H9 (cell line): ENCODE measurements at regions not wholly inside any gene's neighbourhood (a gene's known extent, or its start where the extent isn't known, plus 50 kb on each side); places are given as distances from the start of the nearest gene placed in this dataset.

ENCODE experiments used
- DNase-seq: peaks from one replicate; pipeline ENCODE4 v3.0.0-alpha.2; 2017
- H2AFZ ChIP-seq: one replicate; pipeline ENCODE4 v1.6.1; 2013; ENCODE audit warnings: mild to moderate bottlenecking, low read length, control low read depth, moderate library complexity
- H2AK5ac ChIP-seq: 2 replicates; pipeline ENCODE4 v1.6.1; 2013; ENCODE audit warnings: low read length, control low read depth, mixed read lengths; ENCODE audit not compliant: insufficient read length
- H2BK120ac ChIP-seq: one replicate; pipeline ENCODE4 v1.6.1; 2013; ENCODE audit warnings: low read depth, mild to moderate bottlenecking, low read length, control low read depth, inconsistent platforms; ENCODE audit not compliant: poor library complexity, severe bottlenecking
- H2BK12ac ChIP-seq: 2 replicates; pipeline ENCODE4 v1.6.1; 2013; ENCODE audit warnings: low read length, control low read depth, mixed read lengths, low read depth; ENCODE audit not compliant: insufficient read length
- H2BK15ac ChIP-seq: 2 replicates; pipeline ENCODE4 v1.6.1; 2013; ENCODE audit warnings: low read depth, low read length, control low read depth
- H2BK20ac ChIP-seq: one replicate; pipeline ENCODE4 v1.6.1; 2013; ENCODE audit warnings: low read depth, mild to moderate bottlenecking, low read length, control low read depth, inconsistent platforms; ENCODE audit not compliant: poor library complexity, severe bottlenecking
- H2BK5ac ChIP-seq: 2 replicates; pipeline ENCODE4 v1.6.1; 2013; ENCODE audit warnings: low read length, control low read depth, mixed read lengths; ENCODE audit not compliant: insufficient read length
- H3K14ac ChIP-seq: 2 replicates; pipeline ENCODE4 v1.6.1; 2013; ENCODE audit warnings: low read length, control low read depth; ENCODE audit not compliant: insufficient read depth
- H3K18ac ChIP-seq: 2 replicates; pipeline ENCODE4 v1.6.1; 2013; ENCODE audit warnings: low read depth, mild to moderate bottlenecking, mixed read lengths, low read length, control low read depth; ENCODE audit not compliant: insufficient read length
- H3K23ac ChIP-seq: 2 replicates; pipeline ENCODE4 v1.6.1; 2013; ENCODE audit warnings: low read length, control low read depth, mixed read lengths, low read depth; ENCODE audit not compliant: insufficient read length
- H3K23me2 ChIP-seq: 2 replicates; pipeline ENCODE4 v1.6.1; 2013; ENCODE audit warnings: low read depth, mild to moderate bottlenecking, mixed read lengths, low read length, control low read depth; ENCODE audit not compliant: insufficient read length, poor library complexity, severe bottlenecking
- H3K27ac ChIP-seq: 2 replicates; pipeline ENCODE4 v1.5.1; 2013; ENCODE audit warnings: low read length, control low read depth, mixed read lengths, low read depth; ENCODE audit not compliant: insufficient read length
- H3K27me3 ChIP-seq: 2 replicates; pipeline ENCODE4 v1.6.1; 2013; ENCODE audit warnings: low read length, control low read depth, inconsistent platforms; ENCODE audit not compliant: insufficient read depth
- H3K4ac ChIP-seq: 2 replicates; pipeline ENCODE4 v1.6.1; 2013; ENCODE audit warnings: low read depth, mild to moderate bottlenecking, control low read depth, inconsistent platforms, low read length, moderate library complexity
- H3K4me1 ChIP-seq: 2 replicates; pipeline ENCODE4 v1.6.1; 2013; ENCODE audit warnings: low read length, control low read depth, inconsistent platforms; ENCODE audit not compliant: insufficient read depth
- H3K4me2 ChIP-seq: 2 replicates; pipeline ENCODE4 v1.6.1; 2013; ENCODE audit warnings: low read length, control low read depth, mixed read lengths; ENCODE audit not compliant: insufficient read length, insufficient read depth
- H3K56ac ChIP-seq: 2 replicates; pipeline ENCODE4 v1.6.1; 2013; ENCODE audit warnings: low read depth, mild to moderate bottlenecking, mixed read lengths, low read length, control low read depth; ENCODE audit not compliant: insufficient read length
- H3K79me1 ChIP-seq: 2 replicates; pipeline ENCODE4 v1.6.1; 2013; ENCODE audit warnings: low read depth, mild to moderate bottlenecking, moderate library complexity, low read length, control low read depth, inconsistent platforms; ENCODE audit not compliant: insufficient read depth, poor library complexity, severe bottlenecking
- H3K79me2 ChIP-seq: 2 replicates; pipeline ENCODE4 v1.6.1; 2013; ENCODE audit warnings: low read length, control low read depth, inconsistent platforms; ENCODE audit not compliant: insufficient read depth
- H3K9ac ChIP-seq: 2 replicates; pipeline ENCODE4 v1.6.1; 2013; ENCODE audit warnings: low read length, control low read depth, mixed read lengths; ENCODE audit not compliant: insufficient read length; ENCODE audit errors: extremely low read depth
- H3K9me3 ChIP-seq: one replicate; pipeline ENCODE4 v1.6.1; 2013; ENCODE audit warnings: low read depth, low read length, inconsistent platforms; ENCODE audit not compliant: control insufficient read depth
- H3T11ph ChIP-seq: one replicate; pipeline ENCODE4 v1.6.1; 2013; ENCODE audit warnings: mild to moderate bottlenecking, low read length, control low read depth, inconsistent platforms
- H4K20me1 ChIP-seq: one replicate; pipeline ENCODE4 v1.6.1; 2013; ENCODE audit not compliant: control insufficient read depth, insufficient read length, insufficient read depth
- H4K5ac ChIP-seq: 2 replicates; pipeline ENCODE4 v1.6.1; 2013; ENCODE audit warnings: low read depth, mild to moderate bottlenecking, mixed read lengths, low read length, control low read depth; ENCODE audit not compliant: insufficient read length
- H4K8ac ChIP-seq: replicated peaks from 2 replicates; pipeline ENCODE4 v1.6.1; 2013; ENCODE audit warnings: low read length, control low read depth, mixed read lengths, low read depth; ENCODE audit not compliant: insufficient read length
- H4K91ac ChIP-seq: 2 replicates; pipeline ENCODE4 v1.6.1; 2013; ENCODE audit warnings: low read depth, mild to moderate bottlenecking, moderate library complexity, mixed read lengths, low read length, control low read depth; ENCODE audit not compliant: insufficient read length
- H3K27ac Mint-ChIP-seq, 3 experiments: 2 replicates in 2 of 3; 3 replicates in 1 of 3; pipeline ENCODE4 v1.8.0; 2020 to 2021; ENCODE audit warnings: mixed read lengths in 3 of 3, mild to moderate bottlenecking in 1 of 3, moderate library complexity in 1 of 3
- H3K27me3 Mint-ChIP-seq: 2 replicates; pipeline ENCODE4 v1.8.0; 2021; ENCODE audit warnings: low read depth, mild to moderate bottlenecking, moderate library complexity, mixed read lengths
- H3K36me3 Mint-ChIP-seq, 3 experiments: 2 replicates in 2 of 3; 3 replicates in 1 of 3; pipeline ENCODE4 v1.8.0; 2020 to 2021; ENCODE audit warnings: low read depth in 3 of 3, mixed read lengths in 3 of 3; ENCODE audit not compliant: insufficient read depth in 1 of 3
- H3K4me1 Mint-ChIP-seq, 2 experiments: 2 replicates each; pipeline ENCODE4 v1.8.0; 2020; ENCODE audit warnings: mixed read lengths in 2 of 2
- H3K4me3 Mint-ChIP-seq, 2 experiments: 2 replicates in 1 of 2; 3 replicates in 1 of 2; pipeline ENCODE4 v1.8.0; 2020 to 2021; ENCODE audit warnings: mild to moderate bottlenecking in 2 of 2, mixed read lengths in 2 of 2, moderate library complexity in 1 of 2
- H3K9me3 Mint-ChIP-seq, 2 experiments: 2 replicates in 1 of 2; 3 replicates in 1 of 2; pipeline ENCODE4 v1.8.0; 2020; ENCODE audit warnings: mild to moderate bottlenecking in 2 of 2, mixed read lengths in 2 of 2, moderate library complexity in 1 of 2
- CTCF ChIP-seq: fragments of 200-600 bp; sonication (generic); conservative IDR thresholded peaks from 3 replicates; pipeline ENCODE4 v1.8.0; 2021; ENCODE audit warnings: antibody characterized with exemption, mild to moderate bottlenecking
- WGBS: extraction: QIAGEN DNeasy Blood & Tissue Kit; methylation state at CpG from one replicate; pipeline ENCODE4 v1.1.7; 2013; ENCODE audit warnings: missing lambda C conversion rate, low lambda C conversion rate, mixed read lengths; ENCODE audit not compliant: insufficient read length; ENCODE audit errors: extremely low coverage; 5-methylcytosine and 5-hydroxymethylcytosine counted together

- Histone ChIP-seq H2BK15ac (no peak overlapping the region), H2BK12ac (no peak overlapping the region), H3K4me1 (peaks cover 6% of the 10 kb centered on the region; the same call in 1 of the 2 replicates), H3K18ac (no peak overlapping the region), H4K20me1 (no peaks in the 10 kb centered on the region), H3K56ac (no peak overlapping the region), H3K14ac (no peak overlapping the region), H3K23ac (no peak overlapping the region), H3K4ac (no peak overlapping the region), H3K27ac (no peak overlapping the region), H3K27me3 (no peaks in the 10 kb centered on the region), H4K5ac (no peak overlapping the region), H4K91ac (no peak overlapping the region), H2BK20ac (no peak overlapping the region), H3K23me2 (no peaks in the 10 kb centered on the region), H3T11ph (no peak overlapping the region), H3K9ac (no peak overlapping the region), H4K8ac (no peak overlapping the region), H3K4me2 (no peak overlapping the region), H2AFZ (no peak overlapping the region), H3K79me2 (no peaks in the 10 kb centered on the region), H3K79me1 (no peaks in the 10 kb centered on the region), H2BK120ac (no peak overlapping the region), H3K9me3 (no peaks in the 10 kb centered on the region), H2BK5ac (no peak overlapping the region), H2AK5ac (no peak overlapping the region)
- no peaks in the 10 kb centered on the region for H3K9me3 Mint-ChIP-seq
- DNase-seq = no peak
- H3K27me3 Mint-ChIP-seq = no peaks in the 10 kb centered on the region; the same call in 1 of the 2 replicates
- no peak overlapping the region for H3K4me3 Mint-ChIP-seq
- no peak for TF ChIP-seq CTCF
- 0 out of 7 replicates have a peak overlapping the region, but pooled peaks of 1 of the 3 experiments have one; percentile 83 for H3K27ac Mint-ChIP-seq
- H3K4me1 Mint-ChIP-seq = peaks cover 32 to 39% of the 10 kb centered on the region in 2 experiments
- no peaks in the 10 kb centered on the region for H3K36me3 Mint-ChIP-seq
- WGBS = no CpG with 5 or more reads among the region's 23 CpGs
These were observed 107.8 kb upstream of the TARDBP start for GRCh38 chr1:10904396-10905358.
